EL (cell line): ENCODE measurements at regions not wholly inside any gene's neighbourhood (a gene's known extent, or its start where the extent isn't known, plus 50 kb on each side); places are given as distances from the start of the nearest gene placed in this dataset.
"Not testable (repeated sequence)": the region's sequence is repeated elsewhere in the genome, so short reads cannot be mapped to it uniquely, and the experiment has no call there.

Experiments used
- DNase-seq: peaks from one replicate; pipeline ENCODE4 v3.0.0-alpha.2; 2016

GRCh38 chr14:39722547-39723273, 290.5 kb upstream of the FBXO33 start:
- DNase-seq, result no peak

- DNase-seq, result no peak
These were observed 284.8 kb upstream of the FBXO33 start for GRCh38 chr14:39716987-39717570.

- no peak for DNase-seq
These were observed 280.2 kb upstream of the FBXO33 start for GRCh38 chr14:39712293-39712999.

- DNase-seq, result no peak
These were observed 272.4 kb upstream of the FBXO33 start for GRCh38 chr14:39704594-39704993.

GRCh38 chr14:39694341-39694740, 262.1 kb upstream of the FBXO33 start:
- DNase-seq, result no peak

GRCh38 chr14:39683691-39684260, 251.5 kb upstream of the FBXO33 start:
- no peak for DNase-seq

GRCh38 chr14:39682582-39682981, 250.3 kb upstream of the FBXO33 start:
- DNase-seq, result no peak

- DNase-seq, result no peak
These were observed 249.7 kb upstream of the FBXO33 start for GRCh38 chr14:39681782-39682399.

GRCh38 chr14:39680777-39681176, 248.5 kb upstream of the FBXO33 start:
- DNase-seq, result no peak

- DNase-seq, result no peak
These were observed 241.5 kb upstream of the FBXO33 start for GRCh38 chr14:39673734-39674133.

- no peak for DNase-seq
These were observed 241.1 kb upstream of the FBXO33 start for GRCh38 chr14:39673270-39673711.

- DNase-seq, result no peak
These were observed 236.2 kb upstream of the FBXO33 start for GRCh38 chr14:39668449-39668848.

GRCh38 chr14:39666386-39666785, 234.2 kb upstream of the FBXO33 start:
- DNase-seq, result no peak

- DNase-seq, result no peak
These were observed 232.8 kb upstream of the FBXO33 start for GRCh38 chr14:39665075-39665475.

GRCh38 chr14:39664646-39665045, 232.4 kb upstream of the FBXO33 start:
- DNase-seq, result no peak

GRCh38 chr14:39641224-39641623, 209.0 kb upstream of the FBXO33 start:
- no peak for DNase-seq

- not testable (repeated sequence) for DNase-seq
These were observed 206.8 kb upstream of the FBXO33 start for GRCh38 chr14:39639009-39639408.

GRCh38 chr14:39628087-39628486, 195.9 kb upstream of the FBXO33 start:
- no peak for DNase-seq

- DNase-seq, result no peak
These were observed 194.7 kb upstream of the FBXO33 start for GRCh38 chr14:39626589-39627576.

- no peak for DNase-seq
These were observed 189.4 kb upstream of the FBXO33 start for GRCh38 chr14:39621678-39622077.

- no peak for DNase-seq
These were observed 189.0 kb upstream of the FBXO33 start for GRCh38 chr14:39621223-39621622.

GRCh38 chr14:39617537-39617936, 185.3 kb upstream of the FBXO33 start:
- no peak for DNase-seq
